ENCODE measurements at regions not wholly inside any gene's neighbourhood (a gene's known extent, or its start where the extent isn't known, plus 50 kb on each side); places are given as distances from the start of the nearest gene placed in this dataset.

DNA sequence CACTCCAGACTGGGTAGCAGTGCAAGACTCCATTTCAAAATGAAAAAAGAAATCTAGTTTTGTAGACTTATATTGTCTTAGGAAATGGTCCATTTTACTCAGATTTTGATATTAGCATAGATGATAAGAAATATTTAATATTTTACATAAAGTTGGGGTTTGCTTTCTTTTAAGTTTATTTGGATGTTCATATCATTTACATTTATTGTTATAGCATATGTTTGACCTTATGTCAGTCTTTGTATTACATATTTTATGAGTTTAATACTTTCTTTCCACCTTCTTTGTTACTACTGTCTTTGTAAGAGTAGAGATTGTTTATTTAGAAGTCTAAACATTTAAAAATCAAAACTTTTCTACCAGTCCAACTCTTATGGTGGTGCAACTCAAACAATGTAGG, 162.7 kb upstream of the OTX2 start:
- DNase-seq (ENCODE audit: low read depth), result no peak
- H3K27me3 ChIP-seq (ENCODE audit: control insufficient read depth, insufficient read depth, low read length), result no peaks in the 10 kb centered on the region
- TF ChIP-seq, protein P1, sequence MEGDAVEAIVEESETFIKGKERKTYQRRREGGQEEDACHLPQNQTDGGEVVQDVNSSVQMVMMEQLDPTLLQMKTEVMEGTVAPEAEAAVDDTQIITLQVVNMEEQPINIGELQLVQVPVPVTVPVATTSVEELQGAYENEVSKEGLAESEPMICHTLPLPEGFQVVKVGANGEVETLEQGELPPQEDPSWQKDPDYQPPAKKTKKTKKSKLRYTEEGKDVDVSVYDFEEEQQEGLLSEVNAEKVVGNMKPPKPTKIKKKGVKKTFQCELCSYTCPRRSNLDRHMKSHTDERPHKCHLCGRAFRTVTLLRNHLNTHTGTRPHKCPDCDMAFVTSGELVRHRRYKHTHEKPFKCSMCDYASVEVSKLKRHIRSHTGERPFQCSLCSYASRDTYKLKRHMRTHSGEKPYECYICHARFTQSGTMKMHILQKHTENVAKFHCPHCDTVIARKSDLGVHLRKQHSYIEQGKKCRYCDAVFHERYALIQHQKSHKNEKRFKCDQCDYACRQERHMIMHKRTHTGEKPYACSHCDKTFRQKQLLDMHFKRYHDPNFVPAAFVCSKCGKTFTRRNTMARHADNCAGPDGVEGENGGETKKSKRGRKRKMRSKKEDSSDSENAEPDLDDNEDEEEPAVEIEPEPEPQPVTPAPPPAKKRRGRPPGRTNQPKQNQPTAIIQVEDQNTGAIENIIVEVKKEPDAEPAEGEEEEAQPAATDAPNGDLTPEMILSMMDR (IDR thresholded peaks at IDR 0.05; ENCODE audit: insufficient read depth, low read depth, low read length), result no peak
- H3K4me3 ChIP-seq (ENCODE audit: low read depth, low read length), result no peak overlapping the region
- POLR2A ChIA-PET, result no interaction called here
- no peaks in the 10 kb centered on the region for H3K36me3 ChIP-seq (ENCODE audit: control insufficient read depth, insufficient read depth, low read length)
- CTCF ChIA-PET, result no interaction called here

- no peak overlapping the region for H3K4me3 ChIP-seq (ENCODE audit: low read depth, low read length)
- POLR2A ChIA-PET, result no interaction called here
Measured at GRCh38 chr14:56964895-56965294, 154.6 kb upstream of the OTX2 start.

DNA sequence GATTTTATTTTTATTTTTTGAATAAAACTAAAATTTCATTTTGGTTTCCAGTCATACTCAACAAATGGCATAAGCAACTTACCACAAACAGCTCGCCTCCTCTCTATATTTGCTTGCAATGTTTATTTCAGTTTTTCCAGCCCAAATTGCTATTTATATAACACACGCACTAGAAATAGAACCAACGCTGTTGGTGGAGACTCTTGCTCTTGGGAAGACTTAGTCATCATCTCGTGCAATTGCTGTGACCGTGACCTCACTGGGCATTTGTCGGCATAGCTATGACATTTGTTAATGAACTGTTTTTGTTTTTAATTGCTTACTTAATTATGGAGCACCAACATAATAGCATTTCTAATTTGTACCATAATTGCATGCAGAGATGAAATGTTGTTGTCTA, 153.1 kb upstream of the OTX2 start:
- TF ChIP-seq, protein P1 (IDR thresholded peaks at IDR 0.05; ENCODE audit: insufficient read depth, low read depth, low read length), result no peak
- CTCF ChIA-PET, result no interaction called here
- POLR2A ChIA-PET, result no interaction called here
- no peaks in the 10 kb centered on the region for H3K36me3 ChIP-seq (ENCODE audit: control insufficient read depth, insufficient read depth, low read length)
- no peak for DNase-seq (ENCODE audit: low read depth)
- H3K27me3 ChIP-seq (ENCODE audit: control insufficient read depth, insufficient read depth, low read length), result no peaks in the 10 kb centered on the region
- H3K4me3 ChIP-seq (ENCODE audit: low read depth, low read length), result no peak overlapping the region

More at GRCh38 chr14:56964895-56965294, 154.6 kb upstream of the OTX2 start:
- CTCF ChIA-PET, result no interaction called here
- Histone ChIP-seq H3K36me3 (ENCODE audit: control insufficient read depth, insufficient read depth, low read length) (no peaks in the 10 kb centered on the region), H3K27me3 (ENCODE audit: control insufficient read depth, insufficient read depth, low read length) (no peaks in the 10 kb centered on the region)
- no peak for DNase-seq (ENCODE audit: low read depth)
- TF ChIP-seq, protein P1 (IDR thresholded peaks at IDR 0.05; ENCODE audit: insufficient read depth, low read depth, low read length), result no peak

- TF ChIP-seq, protein P1 (IDR thresholded peaks at IDR 0.05; ENCODE audit: insufficient read depth, low read depth, low read length), result no peak
- Histone ChIP-seq H3K4me3 (ENCODE audit: low read depth, low read length) (no peak overlapping the region), H3K36me3 (ENCODE audit: control insufficient read depth, insufficient read depth, low read length) (no peaks in the 10 kb centered on the region), H3K27me3 (ENCODE audit: control insufficient read depth, insufficient read depth, low read length) (no peaks in the 10 kb centered on the region)
- ChIA-PET CTCF (no interaction called here), POLR2A (no interaction called here)
- no peak for DNase-seq (ENCODE audit: low read depth)
Measured at GRCh38 chr14:56962444-56963080, 152.3 kb upstream of the OTX2 start.

DNA sequence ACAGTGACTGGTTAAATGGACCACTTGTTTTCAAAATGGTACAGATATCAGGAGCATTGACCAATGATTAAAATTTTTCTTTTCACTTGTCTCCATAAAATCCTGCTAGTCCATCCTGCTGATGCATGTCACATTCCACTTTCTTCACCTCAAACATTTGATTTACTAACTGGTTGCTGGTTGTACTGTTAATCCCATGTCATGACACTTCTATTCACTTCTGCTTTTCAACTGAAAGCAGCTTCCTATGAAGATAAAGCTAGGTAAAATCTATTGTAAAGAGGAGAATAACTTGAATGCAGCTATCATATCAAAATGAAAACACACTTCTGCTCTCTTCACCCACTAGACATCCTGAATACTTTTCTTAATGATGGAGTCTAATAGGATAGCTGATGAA, 149.6 kb upstream of the OTX2 start:
- H3K27me3 ChIP-seq (ENCODE audit: control insufficient read depth, insufficient read depth, low read length), result no peaks in the 10 kb centered on the region
- ChIA-PET CTCF (no interaction called here), POLR2A (no interaction called here)
- H3K36me3 ChIP-seq (ENCODE audit: control insufficient read depth, insufficient read depth, low read length), result no peaks in the 10 kb centered on the region
- TF ChIP-seq, protein P1 (IDR thresholded peaks at IDR 0.05; ENCODE audit: insufficient read depth, low read depth, low read length), result no peak
- H3K4me3 ChIP-seq (ENCODE audit: low read depth, low read length), result no peak overlapping the region
- DNase-seq (ENCODE audit: low read depth), result no peak

All from BJ (cell line).